Fibroblast of pulmonary artery (primary cell): ENCODE measurements at regions not wholly inside any gene's neighbourhood (a gene's known extent, or its start where the extent isn't known, plus 50 kb on each side); places are given as distances from the start of the nearest gene placed in this dataset.

Source experiments
- DNase-seq: peaks from one replicate; pipeline ENCODE4 v3.0.0-alpha.2; 2010; ENCODE audit warnings: low read depth
- H3K4me3 ChIP-seq: replicated peaks from 2 replicates; pipeline ENCODE4 v1.5.1; 2011; ENCODE audit warnings: low read depth, mild to moderate bottlenecking, control low read depth, low read length, moderate library complexity
- CTCF ChIP-seq: IDR thresholded peaks from 2 replicates; pipeline ENCODE4 v1.5.1; 2011; ENCODE audit warnings: mild to moderate bottlenecking, control low read depth, low read length, inconsistent platforms; ENCODE audit errors: missing control alignments

GRCh38 chr12:60182354-60182753, 586.5 kb downstream of the SLC16A7 start:
- no peak for TF ChIP-seq CTCF
- DNase-seq, result no peak
- no peak overlapping the region for H3K4me3 ChIP-seq

GRCh38 chr12:60184096-60184495, 588.3 kb downstream of the SLC16A7 start:
- H3K4me3 ChIP-seq, result no peak overlapping the region
- TF ChIP-seq CTCF, result no peak
- DNase-seq, result no peak

- no peak for DNase-seq
- TF ChIP-seq CTCF, result no peak
- H3K4me3 ChIP-seq, result no peak overlapping the region
These were observed 589.2 kb downstream of the SLC16A7 start for GRCh38 chr12:60185060-60185459.

GRCh38 chr12:60191271-60191670, 595.4 kb downstream of the SLC16A7 start:
- H3K4me3 ChIP-seq, result no peak overlapping the region
- no peak for DNase-seq
- no peak for TF ChIP-seq CTCF

GRCh38 chr12:60191676-60192359, 596.0 kb downstream of the SLC16A7 start:
- DNase-seq, result peak; percentile 38
- no peak overlapping the region for H3K4me3 ChIP-seq
- TF ChIP-seq CTCF, result no peak

GRCh38 chr12:60194678-60195077, 598.8 kb downstream of the SLC16A7 start:
- H3K4me3 ChIP-seq, result no peak overlapping the region
- no peak for TF ChIP-seq CTCF
- peak; percentile 50 for DNase-seq

- H3K4me3 ChIP-seq, result no peak overlapping the region
- DNase-seq, result no peak
- TF ChIP-seq CTCF, result no peak
These were observed 599.7 kb downstream of the SLC16A7 start for GRCh38 chr12:60195483-60195882.
